ENCODE measurements at regions not wholly inside any gene's neighbourhood (a gene's known extent, or its start where the extent isn't known, plus 50 kb on each side); places are given as distances from the start of the nearest gene placed in this dataset.

DNA sequence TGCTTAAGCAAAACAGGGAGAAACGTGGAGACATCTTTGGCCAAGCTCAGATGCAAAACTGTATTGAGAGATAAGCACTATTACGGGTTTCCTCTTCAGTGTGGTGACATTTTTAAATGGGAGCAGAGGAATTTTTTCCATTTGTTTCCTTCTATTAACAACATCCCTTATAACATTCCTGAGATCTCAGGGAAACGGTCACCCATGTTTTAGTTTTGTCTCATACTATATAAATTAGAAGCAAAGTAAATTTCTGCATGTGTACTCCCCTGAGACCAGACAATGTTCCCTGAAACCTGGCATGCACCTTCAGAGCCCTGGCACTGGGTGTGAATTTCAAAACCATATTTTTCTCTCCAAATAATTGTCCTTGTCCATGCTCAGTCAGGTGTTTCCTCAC, 57.6 kb upstream of the RNF152 start:
- TF ChIP-seq, protein P1, sequence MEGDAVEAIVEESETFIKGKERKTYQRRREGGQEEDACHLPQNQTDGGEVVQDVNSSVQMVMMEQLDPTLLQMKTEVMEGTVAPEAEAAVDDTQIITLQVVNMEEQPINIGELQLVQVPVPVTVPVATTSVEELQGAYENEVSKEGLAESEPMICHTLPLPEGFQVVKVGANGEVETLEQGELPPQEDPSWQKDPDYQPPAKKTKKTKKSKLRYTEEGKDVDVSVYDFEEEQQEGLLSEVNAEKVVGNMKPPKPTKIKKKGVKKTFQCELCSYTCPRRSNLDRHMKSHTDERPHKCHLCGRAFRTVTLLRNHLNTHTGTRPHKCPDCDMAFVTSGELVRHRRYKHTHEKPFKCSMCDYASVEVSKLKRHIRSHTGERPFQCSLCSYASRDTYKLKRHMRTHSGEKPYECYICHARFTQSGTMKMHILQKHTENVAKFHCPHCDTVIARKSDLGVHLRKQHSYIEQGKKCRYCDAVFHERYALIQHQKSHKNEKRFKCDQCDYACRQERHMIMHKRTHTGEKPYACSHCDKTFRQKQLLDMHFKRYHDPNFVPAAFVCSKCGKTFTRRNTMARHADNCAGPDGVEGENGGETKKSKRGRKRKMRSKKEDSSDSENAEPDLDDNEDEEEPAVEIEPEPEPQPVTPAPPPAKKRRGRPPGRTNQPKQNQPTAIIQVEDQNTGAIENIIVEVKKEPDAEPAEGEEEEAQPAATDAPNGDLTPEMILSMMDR (IDR thresholded peaks at IDR 0.05; ENCODE audit: low read depth, low read length, missing input control): no peak
- TF ChIP-seq TAF1 (conservative IDR thresholded peaks at IDR 0.05): no peak
- TF ChIP-seq, protein P2, sequence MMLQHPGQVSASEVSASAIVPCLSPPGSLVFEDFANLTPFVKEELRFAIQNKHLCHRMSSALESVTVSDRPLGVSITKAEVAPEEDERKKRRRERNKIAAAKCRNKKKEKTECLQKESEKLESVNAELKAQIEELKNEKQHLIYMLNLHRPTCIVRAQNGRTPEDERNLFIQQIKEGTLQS (IDR thresholded peaks at IDR 0.05): no peak
